IMR-90 (cell line): ENCODE measurements at regions not wholly inside any gene's neighbourhood (a gene's known extent, or its start where the extent isn't known, plus 50 kb on each side); places are given as distances from the start of the nearest gene placed in this dataset.

Source experiments
- ATAC-seq: fragments of 200-7000 bp; cut with Tn5 transposase; 2 replicates; pipeline ENCODE4 v1.9.1; 2020; ENCODE audit warnings: low read depth, mild to moderate bottlenecking, moderate library complexity
- BruUV-seq: library from RNA; stranded (reverse); fragments of 400-500 nt; replicated peaks from 2 replicates; lab custom pipeline; 2021; lab: Mats Ljungman, UMichigan
- CTCF ChIA-PET: fragments of 300-600 bp; formaldehyde crosslinking; extraction: SDS; loops from one replicate; lab custom pipeline; 2021; ENCODE audit warnings: antibody characterized with exemption; lab: Yijun Ruan, JAX
- POLR2A ChIA-PET: fragments of 300-600 bp; sonication (Branson Sonifier 250); formaldehyde crosslinking; loops from one replicate; lab custom pipeline; 2022; ENCODE audit warnings: antibody characterized with exemption; ENCODE audit not compliant: unreplicated experiment; lab: Charles Lee
- DNase-seq: peaks from one replicate; pipeline ENCODE4 v3.0.0; 2013
- H2AFZ ChIP-seq: replicated peaks from 2 replicates; pipeline ENCODE3; 2013; ENCODE audit warnings: low read length, mild to moderate bottlenecking; ENCODE audit not compliant: poor library complexity
- H2AK5ac ChIP-seq: 2 replicates; pipeline ENCODE4 v1.6.1; 2013; ENCODE audit warnings: low read depth, low read length, inconsistent platforms
- H2AK9ac ChIP-seq: replicated peaks from 2 replicates; pipeline ENCODE3; 2013; ENCODE audit warnings: mild to moderate bottlenecking, low read depth, low read length, moderate library complexity; ENCODE audit not compliant: poor library complexity
- H2BK120ac ChIP-seq: 2 replicates; pipeline ENCODE4 v1.6.1; 2013; ENCODE audit warnings: low read depth, low read length, inconsistent platforms
- H2BK15ac ChIP-seq: 3 replicates; pipeline ENCODE4 v1.6.1; 2013; ENCODE audit warnings: low read depth, low read length, inconsistent platforms
- H2BK20ac ChIP-seq: 2 replicates; pipeline ENCODE4 v1.6.1; 2013; ENCODE audit warnings: low read depth, mild to moderate bottlenecking, inconsistent platforms, low read length, moderate library complexity
- H2BK5ac ChIP-seq: 2 replicates; pipeline ENCODE4 v1.6.1; 2013; ENCODE audit warnings: mild to moderate bottlenecking, low read depth, low read length, inconsistent platforms; ENCODE audit not compliant: poor library complexity, severe bottlenecking
- H3K14ac ChIP-seq: replicated peaks from 2 replicates; pipeline ENCODE4 v1.6.1; 2013; ENCODE audit warnings: low read depth, low read length, inconsistent platforms
- H3K18ac ChIP-seq: 2 replicates; pipeline ENCODE4 v1.6.1; 2013; ENCODE audit warnings: low read depth, low read length, control low read depth
- H3K23ac ChIP-seq: 2 replicates; pipeline ENCODE4 v1.6.1; 2013; ENCODE audit warnings: low read depth, low read length, inconsistent platforms
- H3K27ac ChIP-seq: 2 replicates; pipeline ENCODE4 v1.5.1; 2013; ENCODE audit warnings: mild to moderate bottlenecking, control low read depth, low read length; ENCODE audit not compliant: insufficient read depth
- H3K27me3 ChIP-seq: 2 replicates; pipeline ENCODE4 v1.6.1; 2013; ENCODE audit warnings: low read length; ENCODE audit not compliant: control insufficient read depth, insufficient read depth
- H3K36me3 ChIP-seq: 2 replicates; pipeline ENCODE4 v1.6.1; 2013; ENCODE audit warnings: low read length, mixed read lengths; ENCODE audit not compliant: control insufficient read depth, insufficient read depth
- H3K4ac ChIP-seq: 2 replicates; pipeline ENCODE4 v1.6.1; 2013; ENCODE audit warnings: low read depth, low read length, inconsistent platforms
- H3K4me1 ChIP-seq: 2 replicates; pipeline ENCODE4 v1.6.1; 2013; ENCODE audit warnings: low read length, mixed read lengths; ENCODE audit not compliant: control insufficient read depth, insufficient read depth
- H3K4me2 ChIP-seq: 2 replicates; pipeline ENCODE4 v1.6.1; 2013; ENCODE audit warnings: low read depth, mild to moderate bottlenecking, control low read depth, low read length, moderate library complexity
- H3K4me3 ChIP-seq: 2 replicates; pipeline ENCODE4 v1.5.1; 2013; ENCODE audit warnings: low read depth, mild to moderate bottlenecking, control low read depth, low read length, moderate library complexity; ENCODE audit not compliant: insufficient read depth
- H3K56ac ChIP-seq: 2 replicates; pipeline ENCODE4 v1.6.1; 2013; ENCODE audit warnings: low read length, inconsistent platforms; ENCODE audit not compliant: insufficient read depth; ENCODE audit errors: extremely low read depth
- H3K79me1 ChIP-seq, 2 experiments: 2 replicates each; pipeline ENCODE4 v1.6.1; 2013; ENCODE audit warnings: low read length in 2 of 2, inconsistent platforms in 1 of 2, low read depth in 1 of 2
- H3K9ac ChIP-seq: 2 replicates; pipeline ENCODE4 v1.6.1; 2013; ENCODE audit warnings: low read depth, low read length, control low read depth
- H3K9me1 ChIP-seq: 2 replicates; pipeline ENCODE4 v1.6.1; 2013; ENCODE audit warnings: low read length, inconsistent platforms; ENCODE audit not compliant: insufficient read depth
- H3K9me3 ChIP-seq: 2 replicates; pipeline ENCODE4 v1.6.1; 2013; ENCODE audit warnings: low read length; ENCODE audit not compliant: control insufficient read depth, insufficient read depth
- H4K20me1 ChIP-seq: 2 replicates; pipeline ENCODE4 v1.6.1; 2013; ENCODE audit warnings: low read length, inconsistent platforms; ENCODE audit not compliant: insufficient read depth
- H4K5ac ChIP-seq: 2 replicates; pipeline ENCODE4 v1.6.1; 2013; ENCODE audit warnings: mild to moderate bottlenecking, low read depth, low read length, control low read depth
- H4K8ac ChIP-seq, 2 experiments: 2 replicates each; pipeline ENCODE4 v1.6.1; 2013; ENCODE audit warnings: low read depth in 2 of 2, low read length in 2 of 2, control low read depth in 1 of 2, inconsistent platforms in 1 of 2
- H4K91ac ChIP-seq: 2 replicates; pipeline ENCODE4 v1.6.1; 2013; ENCODE audit warnings: low read depth, low read length, inconsistent platforms; ENCODE audit not compliant: insufficient read depth
- BHLHE40 ChIP-seq: fragments of 150-350 bp; IDR thresholded peaks from 2 replicates; pipeline ENCODE4 v1.6.1; 2016; ENCODE audit warnings: mild to moderate bottlenecking, low read depth, low read length
- CEBPB ChIP-seq: IDR thresholded peaks from 2 replicates; pipeline ENCODE4 v1.6.1; 2012; ENCODE audit warnings: low read depth, low read length, improper control_type of control experiment
- CHD1 ChIP-seq: IDR thresholded peaks from 2 replicates; pipeline ENCODE4 v1.6.1; 2012; ENCODE audit warnings: low read depth, low read length, improper control_type of control experiment
- FOS ChIP-seq: fragments of 150-350 bp; IDR thresholded peaks from 2 replicates; pipeline ENCODE4 v1.6.1; 2016; ENCODE audit warnings: low read depth, low read length
- MAFK ChIP-seq: IDR thresholded peaks from 2 replicates; pipeline ENCODE4 v1.6.1; 2012; ENCODE audit warnings: low read depth, low read length, improper control_type of control experiment
- MAZ ChIP-seq: IDR thresholded peaks from 2 replicates; pipeline ENCODE4 v1.6.1; 2012; ENCODE audit warnings: low read depth, mild to moderate bottlenecking, low read length, improper control_type of control experiment, moderate library complexity, borderline replicate concordance
- MXI1 ChIP-seq: IDR thresholded peaks from 2 replicates; pipeline ENCODE4 v1.6.1; 2012; ENCODE audit warnings: low read depth, mild to moderate bottlenecking, low read length, moderate library complexity, borderline replicate concordance
- NFE2L2 ChIP-seq: fragments of 150-350 bp; IDR thresholded peaks from 2 replicates; pipeline ENCODE4 v1.6.1; 2016; ENCODE audit warnings: low read depth, mild to moderate bottlenecking, low read length
- POLR2A ChIP-seq: IDR thresholded peaks from 2 replicates; pipeline ENCODE4 v1.6.1; 2012; ENCODE audit warnings: mild to moderate bottlenecking, low read depth, low read length
- RAD21 ChIP-seq: IDR thresholded peaks from 2 replicates; pipeline ENCODE4 v1.6.1; 2012; ENCODE audit warnings: low read length, improper control_type of control experiment
- RCOR1 ChIP-seq: IDR thresholded peaks from 2 replicates; pipeline ENCODE4 v1.6.1; 2012; ENCODE audit warnings: mild to moderate bottlenecking, low read length, improper control_type of control experiment; ENCODE audit not compliant: insufficient replicate concordance
- RFX5 ChIP-seq: IDR thresholded peaks from 2 replicates; pipeline ENCODE4 v1.8.0; 2012; ENCODE audit warnings: low read depth, mild to moderate bottlenecking, low read length, moderate library complexity
- SMC3 ChIP-seq: fragments of 150-350 bp; IDR thresholded peaks from 2 replicates; pipeline ENCODE4 v1.6.1; 2016; ENCODE audit warnings: low read depth, mild to moderate bottlenecking, antibody characterized with exemption, low read length, moderate library complexity
- WGBS, 2 experiments: methylation state at CpG; one replicate each; pipeline versions ENCODE4 v1.1.5 to v1.1.7; 2013; ENCODE audit warnings: missing lambda C conversion rate in 2 of 2; ENCODE audit not compliant: insufficient read length in 1 of 2; ENCODE audit errors: extremely low coverage in 2 of 2; 5-methylcytosine and 5-hydroxymethylcytosine counted together
- dilution Hi-C: fragments of 300-500 bp; cut with HindIII; formaldehyde crosslinking; loops from one replicate; pipeline ENCODE4 v1.14.3; 2018; ENCODE audit warnings: low sequenced_read_pairs; ENCODE audit not compliant: unreplicated experiment
- in situ Hi-C: fragments of 300-500 bp; cut with MboI; formaldehyde crosslinking; loops from 3 replicates; pipeline ENCODE4 v1.14.3; 2019; ENCODE audit warnings: low sequenced_read_pairs, inconsistent platforms, mixed read lengths
- intact Hi-C: fragments of 100-400 bp; cut with micrococcal nuclease; formaldehyde crosslinking; loops from 2 replicates; pipeline ENCODE4 v1.10.0; 2022
- TF ChIP-seq, protein P1 (sequence below): fragments of 150-350 bp; IDR thresholded peaks from 2 replicates; pipeline ENCODE4 v1.6.1; 2017; ENCODE audit warnings: mild to moderate bottlenecking, antibody characterized with exemption, low read length, low read depth
- TF ChIP-seq, protein P2 (sequence below): conservative IDR thresholded peaks from 2 replicates; pipeline ENCODE4 v1.5.1; 2012; ENCODE audit warnings: mild to moderate bottlenecking, low read depth, low read length, improper control_type of control experiment
- TF ChIP-seq, protein P3 (sequence below): fragments of 150-350 bp; IDR thresholded peaks from 2 replicates; pipeline ENCODE4 v1.6.1; 2016; ENCODE audit warnings: low read depth, mild to moderate bottlenecking, low read length, moderate library complexity, borderline replicate concordance

DNA sequence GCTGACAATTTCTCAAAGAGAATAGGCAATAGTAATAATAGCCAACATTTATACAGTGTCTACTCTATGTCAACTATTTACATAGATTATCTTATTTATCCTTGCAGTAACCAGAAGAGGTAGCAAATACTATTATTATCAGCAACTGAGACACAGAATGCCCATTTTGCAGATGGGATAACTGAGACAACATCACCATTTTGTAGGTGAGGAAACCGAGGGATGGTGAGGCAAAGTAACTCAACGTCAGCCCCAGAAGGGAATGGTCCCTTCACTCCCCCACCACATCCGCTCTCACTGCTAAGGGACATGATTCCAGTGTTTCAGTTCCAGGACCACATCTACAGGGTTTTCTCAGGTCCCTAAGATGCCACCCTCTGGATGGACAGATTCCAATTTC is 261.2 kb upstream of the NEBL start:
- Histone ChIP-seq H2AK9ac (no peak overlapping the region), H3K56ac (no peak overlapping the region), H3K9me1 (no peaks in the 10 kb centered on the region), H2BK15ac (no peak overlapping the region), H3K79me1 (no peaks in the 10 kb centered on the region), H4K5ac (no peak overlapping the region), H3K27ac (no peak overlapping the region), H3K4ac (no peak overlapping the region), H3K36me3 (no peaks in the 10 kb centered on the region), H3K18ac (no peak overlapping the region), H3K23ac (no peak overlapping the region), H2AK5ac (no peak overlapping the region), H4K91ac (no peak overlapping the region), H3K9me3 (no peaks in the 10 kb centered on the region), H3K4me2 (no peak overlapping the region), H4K8ac (no peak overlapping the region), H2AFZ (no peak overlapping the region), H3K14ac (no peak overlapping the region), H3K9ac (no peak overlapping the region), H3K4me1 (no peaks in the 10 kb centered on the region), H4K20me1 (no peaks in the 10 kb centered on the region), H3K27me3 (no peaks in the 10 kb centered on the region), H3K4me3 (no peak overlapping the region), H2BK120ac (no peak overlapping the region), H2BK20ac (no peak overlapping the region), H2BK5ac (no peak overlapping the region)
- ATAC-seq (no peak), DNase-seq (no peak)
- dilution Hi-C loops: no loop called here
- WGBS, 2 experiments: 60% methylated on average over 1 of the region's 3 CpGs; no CpG with 5 or more reads in 1 of the 2 experiments
- ChIA-PET POLR2A (no interaction called here), CTCF (no interaction called here)
- BruUV-seq: no TSS peak
- TF ChIP-seq RCOR1 (no peak), FOS (no peak), BHLHE40 (no peak), MAFK (no peak), RAD21 (no peak), CHD1 (no peak), MAZ (no peak), CEBPB (no peak), SMC3 (no peak), NFE2L2 (no peak), MXI1 (no peak), POLR2A (no peak), RFX5 (no peak)
- TF ChIP-seq, protein P1, sequence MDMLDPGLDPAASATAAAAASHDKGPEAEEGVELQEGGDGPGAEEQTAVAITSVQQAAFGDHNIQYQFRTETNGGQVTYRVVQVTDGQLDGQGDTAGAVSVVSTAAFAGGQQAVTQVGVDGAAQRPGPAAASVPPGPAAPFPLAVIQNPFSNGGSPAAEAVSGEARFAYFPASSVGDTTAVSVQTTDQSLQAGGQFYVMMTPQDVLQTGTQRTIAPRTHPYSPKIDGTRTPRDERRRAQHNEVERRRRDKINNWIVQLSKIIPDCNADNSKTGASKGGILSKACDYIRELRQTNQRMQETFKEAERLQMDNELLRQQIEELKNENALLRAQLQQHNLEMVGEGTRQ: no peak
- TF ChIP-seq, protein P2, sequence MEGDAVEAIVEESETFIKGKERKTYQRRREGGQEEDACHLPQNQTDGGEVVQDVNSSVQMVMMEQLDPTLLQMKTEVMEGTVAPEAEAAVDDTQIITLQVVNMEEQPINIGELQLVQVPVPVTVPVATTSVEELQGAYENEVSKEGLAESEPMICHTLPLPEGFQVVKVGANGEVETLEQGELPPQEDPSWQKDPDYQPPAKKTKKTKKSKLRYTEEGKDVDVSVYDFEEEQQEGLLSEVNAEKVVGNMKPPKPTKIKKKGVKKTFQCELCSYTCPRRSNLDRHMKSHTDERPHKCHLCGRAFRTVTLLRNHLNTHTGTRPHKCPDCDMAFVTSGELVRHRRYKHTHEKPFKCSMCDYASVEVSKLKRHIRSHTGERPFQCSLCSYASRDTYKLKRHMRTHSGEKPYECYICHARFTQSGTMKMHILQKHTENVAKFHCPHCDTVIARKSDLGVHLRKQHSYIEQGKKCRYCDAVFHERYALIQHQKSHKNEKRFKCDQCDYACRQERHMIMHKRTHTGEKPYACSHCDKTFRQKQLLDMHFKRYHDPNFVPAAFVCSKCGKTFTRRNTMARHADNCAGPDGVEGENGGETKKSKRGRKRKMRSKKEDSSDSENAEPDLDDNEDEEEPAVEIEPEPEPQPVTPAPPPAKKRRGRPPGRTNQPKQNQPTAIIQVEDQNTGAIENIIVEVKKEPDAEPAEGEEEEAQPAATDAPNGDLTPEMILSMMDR: no peak
- TF ChIP-seq, protein P3, sequence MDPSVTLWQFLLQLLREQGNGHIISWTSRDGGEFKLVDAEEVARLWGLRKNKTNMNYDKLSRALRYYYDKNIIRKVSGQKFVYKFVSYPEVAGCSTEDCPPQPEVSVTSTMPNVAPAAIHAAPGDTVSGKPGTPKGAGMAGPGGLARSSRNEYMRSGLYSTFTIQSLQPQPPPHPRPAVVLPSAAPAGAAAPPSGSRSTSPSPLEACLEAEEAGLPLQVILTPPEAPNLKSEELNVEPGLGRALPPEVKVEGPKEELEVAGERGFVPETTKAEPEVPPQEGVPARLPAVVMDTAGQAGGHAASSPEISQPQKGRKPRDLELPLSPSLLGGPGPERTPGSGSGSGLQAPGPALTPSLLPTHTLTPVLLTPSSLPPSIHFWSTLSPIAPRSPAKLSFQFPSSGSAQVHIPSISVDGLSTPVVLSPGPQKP: no peak
- in situ Hi-C loops: no loop called here
- intact Hi-C loops: loop anchor here (1.0 kb wide), 1 partner anchor 35 kb away; no protein-coding TSS in a partner anchor
